ENCODE measurements at regions not wholly inside any gene's neighbourhood (a gene's known extent, or its start where the extent isn't known, plus 50 kb on each side); places are given as distances from the start of the nearest gene placed in this dataset.

DNA sequence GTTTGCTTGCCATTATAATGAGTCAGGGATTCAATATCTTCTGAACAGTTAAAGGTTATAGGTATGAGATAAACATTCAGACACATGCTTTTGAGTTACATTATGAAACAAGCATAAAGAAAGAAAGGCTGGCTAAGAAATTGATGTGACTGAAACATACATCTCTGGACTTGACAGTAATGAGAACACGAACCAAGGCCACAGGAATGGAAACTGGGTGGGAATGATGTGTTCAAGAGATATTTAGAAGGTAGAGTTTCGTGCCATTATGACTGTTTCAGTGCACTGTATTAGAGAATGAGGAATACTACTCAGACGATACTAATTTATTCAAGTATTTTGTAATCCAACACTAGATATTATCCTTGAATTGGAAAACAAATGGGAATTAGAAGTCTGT lies 332.1 kb upstream of the MAGI2 start (continued):
- no peak for TF ChIP-seq SPI1 (IDR thresholded peaks at IDR 0.05; ENCODE audit: borderline replicate concordance, insufficient read depth, low read depth, low read length)
- TF ChIP-seq ZZZ3 (IDR thresholded peaks at IDR 0.05; ENCODE audit: control insufficient read depth, insufficient read length, low read depth): no peak
- TF ChIP-seq, protein P1, sequence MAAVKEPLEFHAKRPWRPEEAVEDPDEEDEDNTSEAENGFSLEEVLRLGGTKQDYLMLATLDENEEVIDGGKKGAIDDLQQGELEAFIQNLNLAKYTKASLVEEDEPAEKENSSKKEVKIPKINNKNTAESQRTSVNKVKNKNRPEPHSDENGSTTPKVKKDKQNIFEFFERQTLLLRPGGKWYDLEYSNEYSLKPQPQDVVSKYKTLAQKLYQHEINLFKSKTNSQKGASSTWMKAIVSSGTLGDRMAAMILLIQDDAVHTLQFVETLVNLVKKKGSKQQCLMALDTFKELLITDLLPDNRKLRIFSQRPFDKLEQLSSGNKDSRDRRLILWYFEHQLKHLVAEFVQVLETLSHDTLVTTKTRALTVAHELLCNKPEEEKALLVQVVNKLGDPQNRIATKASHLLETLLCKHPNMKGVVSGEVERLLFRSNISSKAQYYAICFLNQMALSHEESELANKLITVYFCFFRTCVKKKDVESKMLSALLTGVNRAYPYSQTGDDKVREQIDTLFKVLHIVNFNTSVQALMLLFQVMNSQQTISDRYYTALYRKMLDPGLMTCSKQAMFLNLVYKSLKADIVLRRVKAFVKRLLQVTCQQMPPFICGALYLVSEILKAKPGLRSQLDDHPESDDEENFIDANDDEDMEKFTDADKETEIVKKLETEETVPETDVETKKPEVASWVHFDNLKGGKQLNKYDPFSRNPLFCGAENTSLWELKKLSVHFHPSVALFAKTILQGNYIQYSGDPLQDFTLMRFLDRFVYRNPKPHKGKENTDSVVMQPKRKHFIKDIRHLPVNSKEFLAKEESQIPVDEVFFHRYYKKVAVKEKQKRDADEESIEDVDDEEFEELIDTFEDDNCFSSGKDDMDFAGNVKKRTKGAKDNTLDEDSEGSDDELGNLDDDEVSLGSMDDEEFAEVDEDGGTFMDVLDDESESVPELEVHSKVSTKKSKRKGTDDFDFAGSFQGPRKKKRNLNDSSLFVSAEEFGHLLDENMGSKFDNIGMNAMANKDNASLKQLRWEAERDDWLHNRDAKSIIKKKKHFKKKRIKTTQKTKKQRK (IDR thresholded peaks at IDR 0.05; ENCODE audit: low read depth, low read length): no peak

DNA sequence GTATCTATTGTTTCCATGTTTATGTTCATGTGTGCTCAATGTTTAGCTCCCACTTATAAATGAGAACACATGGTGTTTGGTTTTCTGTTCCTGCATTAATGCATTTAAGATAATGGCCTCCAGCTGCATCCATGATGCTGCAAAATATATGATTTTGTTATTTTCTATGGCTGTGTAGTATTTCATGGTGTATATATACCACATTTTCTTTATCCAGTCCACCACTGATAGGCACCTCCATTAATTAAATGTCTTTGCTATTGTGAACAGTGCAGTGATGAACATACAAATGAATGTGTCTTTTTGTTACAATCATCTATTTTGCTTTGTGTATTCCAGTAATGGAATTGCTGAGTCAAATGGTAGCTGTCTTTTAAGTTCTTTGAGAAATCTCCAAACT lies 329.4 kb upstream of the MAGI2 start:
- Histone ChIP-seq H3K9me3 (replicated peaks; ENCODE audit: control insufficient read depth, insufficient read depth, low read length) (no peaks in the 10 kb centered on the region), H3K4me1 (ENCODE audit: control insufficient read depth, insufficient read depth, low read length) (no peaks in the 10 kb centered on the region), H3K4me3 (no peak overlapping the region), H3K36me3 (ENCODE audit: control insufficient read depth in 2 of 2, insufficient read depth in 2 of 2, low read length in 1 of 2) (no peaks in the 10 kb centered on the region), H3K79me2 (ENCODE audit: control insufficient read depth, insufficient read depth, low read length) (no peaks in the 10 kb centered on the region), H4K20me1 (ENCODE audit: control insufficient read depth, insufficient read depth) (no peaks in the 10 kb centered on the region), H3K27ac (ENCODE audit: control insufficient read depth, insufficient read depth) (no peak overlapping the region), H3K27me3 (replicated peaks in 1 of 2; ENCODE audit: control insufficient read depth in 2 of 2, insufficient read depth in 2 of 2, low read length in 1 of 2) (no peaks in the 10 kb centered on the region), H3K9ac (ENCODE audit: control insufficient read depth, insufficient read depth, low read length) (no peak overlapping the region), H3K4me2 (ENCODE audit: control insufficient read depth, insufficient read depth) (no peak overlapping the region), H2AFZ (ENCODE audit: control insufficient read depth, low read depth, low read length) (no peak overlapping the region)
- CTCF ChIA-PET: no interaction called here
- in situ Hi-C loops (cut with MboI): no loop called here
- POLR2A ChIA-PET: no interaction called here
- FAIRE-seq (no peak), DNase-seq (ENCODE audit: low read depth, low spot score) (no peak), ATAC-seq (no peak)
- intact Hi-C loops (cut with micrococcal nuclease; ENCODE audit: unreplicated experiment): no loop called here
- BruUV-seq (replicated peaks): no TSS peak
- RAD21 ChIA-PET (ENCODE audit: unreplicated experiment): no interaction called here
- SMC1A ChIA-PET (ENCODE audit: uncharacterized antibody, unreplicated experiment): no interaction called here
- TF ChIP-seq NRF1 (conservative IDR thresholded peaks at IDR 0.05; ENCODE audit: low read depth, low read length) (no peak), MEF2B (IDR thresholded peaks at IDR 0.05; ENCODE audit: partially characterized antibody, poor library complexity, severe bottlenecking) (no peak), TBL1XR1 (IDR thresholded peaks at IDR 0.05; ENCODE audit: low read depth, low read length) (no peak), SUPT20H (IDR thresholded peaks at IDR 0.05; ENCODE audit: borderline replicate concordance, control insufficient read depth, low read depth, low read length) (no peak), SMAD5 (IDR thresholded peaks at IDR 0.05; ENCODE audit: low read depth) (no peak), EGR1 (IDR thresholded peaks at IDR 0.05; ENCODE audit: borderline replicate concordance in 1 of 2, low read depth in 2 of 2, low read length in 2 of 2) (no peak)
- TF ChIP-seq, protein P2, sequence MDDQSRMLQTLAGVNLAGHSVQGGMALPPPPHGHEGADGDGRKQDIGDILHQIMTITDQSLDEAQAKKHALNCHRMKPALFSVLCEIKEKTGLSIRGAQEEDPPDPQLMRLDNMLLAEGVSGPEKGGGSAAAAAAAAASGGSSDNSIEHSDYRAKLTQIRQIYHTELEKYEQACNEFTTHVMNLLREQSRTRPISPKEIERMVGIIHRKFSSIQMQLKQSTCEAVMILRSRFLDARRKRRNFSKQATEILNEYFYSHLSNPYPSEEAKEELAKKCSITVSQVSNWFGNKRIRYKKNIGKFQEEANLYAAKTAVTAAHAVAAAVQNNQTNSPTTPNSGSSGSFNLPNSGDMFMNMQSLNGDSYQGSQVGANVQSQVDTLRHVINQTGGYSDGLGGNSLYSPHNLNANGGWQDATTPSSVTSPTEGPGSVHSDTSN (IDR thresholded peaks at IDR 0.05; ENCODE audit: insufficient replicate concordance, low read depth, low read length): no peak
- TF ChIP-seq, protein P3, sequence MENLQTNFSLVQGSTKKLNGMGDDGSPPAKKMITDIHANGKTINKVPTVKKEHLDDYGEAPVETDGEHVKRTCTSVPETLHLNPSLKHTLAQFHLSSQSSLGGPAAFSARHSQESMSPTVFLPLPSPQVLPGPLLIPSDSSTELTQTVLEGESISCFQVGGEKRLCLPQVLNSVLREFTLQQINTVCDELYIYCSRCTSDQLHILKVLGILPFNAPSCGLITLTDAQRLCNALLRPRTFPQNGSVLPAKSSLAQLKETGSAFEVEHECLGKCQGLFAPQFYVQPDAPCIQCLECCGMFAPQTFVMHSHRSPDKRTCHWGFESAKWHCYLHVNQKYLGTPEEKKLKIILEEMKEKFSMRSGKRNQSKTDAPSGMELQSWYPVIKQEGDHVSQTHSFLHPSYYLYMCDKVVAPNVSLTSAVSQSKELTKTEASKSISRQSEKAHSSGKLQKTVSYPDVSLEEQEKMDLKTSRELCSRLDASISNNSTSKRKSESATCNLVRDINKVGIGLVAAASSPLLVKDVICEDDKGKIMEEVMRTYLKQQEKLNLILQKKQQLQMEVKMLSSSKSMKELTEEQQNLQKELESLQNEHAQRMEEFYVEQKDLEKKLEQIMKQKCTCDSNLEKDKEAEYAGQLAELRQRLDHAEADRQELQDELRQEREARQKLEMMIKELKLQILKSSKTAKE (IDR thresholded peaks at IDR 0.05; ENCODE audit: low read depth, poor library complexity, severe bottlenecking): no peak
- TF ChIP-seq, protein P4, sequence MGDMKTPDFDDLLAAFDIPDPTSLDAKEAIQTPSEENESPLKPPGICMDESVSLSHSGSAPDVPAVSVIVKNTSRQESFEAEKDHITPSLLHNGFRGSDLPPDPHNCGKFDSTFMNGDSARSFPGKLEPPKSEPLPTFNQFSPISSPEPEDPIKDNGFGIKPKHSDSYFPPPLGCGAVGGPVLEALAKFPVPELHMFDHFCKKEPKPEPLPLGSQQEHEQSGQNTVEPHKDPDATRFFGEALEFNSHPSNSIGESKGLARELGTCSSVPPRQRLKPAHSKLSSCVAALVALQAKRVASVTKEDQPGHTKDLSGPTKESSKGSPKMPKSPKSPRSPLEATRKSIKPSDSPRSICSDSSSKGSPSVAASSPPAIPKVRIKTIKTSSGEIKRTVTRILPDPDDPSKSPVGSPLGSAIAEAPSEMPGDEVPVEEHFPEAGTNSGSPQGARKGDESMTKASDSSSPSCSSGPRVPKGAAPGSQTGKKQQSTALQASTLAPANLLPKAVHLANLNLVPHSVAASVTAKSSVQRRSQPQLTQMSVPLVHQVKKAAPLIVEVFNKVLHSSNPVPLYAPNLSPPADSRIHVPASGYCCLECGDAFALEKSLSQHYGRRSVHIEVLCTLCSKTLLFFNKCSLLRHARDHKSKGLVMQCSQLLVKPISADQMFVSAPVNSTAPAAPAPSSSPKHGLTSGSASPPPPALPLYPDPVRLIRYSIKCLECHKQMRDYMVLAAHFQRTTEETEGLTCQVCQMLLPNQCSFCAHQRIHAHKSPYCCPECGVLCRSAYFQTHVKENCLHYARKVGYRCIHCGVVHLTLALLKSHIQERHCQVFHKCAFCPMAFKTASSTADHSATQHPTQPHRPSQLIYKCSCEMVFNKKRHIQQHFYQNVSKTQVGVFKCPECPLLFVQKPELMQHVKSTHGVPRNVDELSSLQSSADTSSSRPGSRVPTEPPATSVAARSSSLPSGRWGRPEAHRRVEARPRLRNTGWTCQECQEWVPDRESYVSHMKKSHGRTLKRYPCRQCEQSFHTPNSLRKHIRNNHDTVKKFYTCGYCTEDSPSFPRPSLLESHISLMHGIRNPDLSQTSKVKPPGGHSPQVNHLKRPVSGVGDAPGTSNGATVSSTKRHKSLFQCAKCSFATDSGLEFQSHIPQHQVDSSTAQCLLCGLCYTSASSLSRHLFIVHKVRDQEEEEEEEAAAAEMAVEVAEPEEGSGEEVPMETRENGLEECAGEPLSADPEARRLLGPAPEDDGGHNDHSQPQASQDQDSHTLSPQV (IDR thresholded peaks at IDR 0.05): no peak
